ENCODE measurements at regions not wholly inside any gene's neighbourhood (a gene's known extent, or its start where the extent isn't known, plus 50 kb on each side); places are given as distances from the start of the nearest gene placed in this dataset.

- TF ChIP-seq CTCF (IDR thresholded peaks at IDR 0.05) (no peak), EZH2phosphoT487 (IDR thresholded peaks at IDR 0.05) (no peak)
These were observed 336.4 kb downstream of the PLK2 start for GRCh38 chr5:58123501-58123900.
